Heart left ventricle (tissue), 13 donors: ENCODE measurements at regions not wholly inside any gene's neighbourhood (a gene's known extent, or its start where the extent isn't known, plus 50 kb on each side); places are given as distances from the start of the nearest gene placed in this dataset.

ENCODE experiments used
- CTCF ChIP-seq, 12 donors: fragments of 200-600 bp; sonication (generic) in 4 of 12; IDR thresholded peaks; one replicate each; pipeline versions ENCODE4 v1.5.0 to v1.8.0; 2018 to 2022; ENCODE audit warnings: antibody characterized with exemption in 12 of 12, mild to moderate bottlenecking in 5 of 12
- POLR2A ChIP-seq, 2 donors: fragments of 450-650 bp; IDR thresholded peaks; one replicate each; pipeline ENCODE4 v1.6.1; 2017; ENCODE audit warnings: antibody characterized with exemption in 2 of 2, mild to moderate bottlenecking in 2 of 2, moderate library complexity in 2 of 2
- donor health status: ischemic (EF 13 %, LVEDD 7.1; RV severe dilation, severe dysfunction).
- donor health status: DM: no; HTN: yes; CAD: no.
- donor health status: DM: no; HTN: no; CAD: no.
- donor health status: ischemic (EF 25% LVEDD 6.9; RV normal size, moderate dysfunction).
- donor health status: ischemic (EF 25% LVEDD 5.7; RV mildly dilated, moderate dysfunction).
- donor health status: ischemic (EF 35%, LVEDD 5.7; RV mildly dilated, moderate dysfunction).
- donor health status: nonischemic (EF 11% LVEDD 7.7; RV severe dilation, severe dysfunction).
- donor health status: DM: yes; HTN: yes; CAD: no.
- donor health status: PGD.
- donor health status: ischemic (EF 29% LVEDD 5.4; RV normal size, mild dysfunction).
- donor health status: nonischemic (EF 23%, LVEDD 6.1; RV moderate dilation, normal function).

GRCh38 chr16:86429663-86430062, 80.7 kb upstream of the FOXF1 start:
- TF ChIP-seq CTCF (IDR thresholded peaks at IDR 0.05) (no peak), POLR2A (IDR thresholded peaks at IDR 0.05) (no peak)
